Vagina (tissue), 2 donors: ENCODE measurements at regions not wholly inside any gene's neighbourhood (a gene's known extent, or its start where the extent isn't known, plus 50 kb on each side); places are given as distances from the start of the nearest gene placed in this dataset.

Source experiments
- DNase-seq, 2 donors: peaks; one replicate each; pipeline ENCODE4 v3.0.0-alpha.2; 2017; ENCODE audit errors: extremely low spot score in 2 of 2
- H3K27ac ChIP-seq: fragments of 200-600 bp; sonication (generic); one replicate; pipeline ENCODE4 v1.5.1; 2019
- H3K27me3 ChIP-seq: fragments of 200-600 bp; sonication (generic); one replicate; pipeline ENCODE4 v1.5.1; 2019
- H3K36me3 ChIP-seq, 2 donors: fragments of 200-600 bp; sonication (generic); one replicate each; pipeline ENCODE4 v1.5.1; 2017 to 2019
- H3K4me1 ChIP-seq: fragments of 200-600 bp; sonication (generic); one replicate; pipeline ENCODE4 v1.5.1; 2019
- H3K4me3 ChIP-seq, 2 donors: fragments of 200-600 bp; sonication (generic); 1 replicate in 1 of 2; 2 replicates in 1 of 2; pipeline ENCODE4 v1.5.1; 2016 to 2019
- H3K9me3 ChIP-seq: fragments of 200-600 bp; sonication (generic); one replicate; pipeline ENCODE4 v1.5.1; 2019
- POLR2A ChIP-seq, 2 donors: fragments of 450-650 bp; IDR thresholded peaks; one replicate each; pipeline ENCODE4 v1.6.1; 2017; ENCODE audit warnings: antibody characterized with exemption in 2 of 2, mild to moderate bottlenecking in 2 of 2, moderate library complexity in 2 of 2
- POLR2AphosphoS5 ChIP-seq, 2 donors: sonication (generic); formaldehyde crosslinking; IDR thresholded peaks; one replicate each; pipeline ENCODE4 v1.9.0; 2017; ENCODE audit warnings: antibody characterized with exemption in 2 of 2, mild to moderate bottlenecking in 2 of 2, low read depth in 1 of 2; ENCODE audit not compliant: insufficient read depth in 1 of 2
- intact Hi-C: fragments of 100-400 bp; cut with DNase I; formaldehyde crosslinking; loops from one replicate; pipeline ENCODE4 v1.15.1; 2023
- TF ChIP-seq, protein P1 (sequence below), 3 experiments: fragments of 450-650 bp in 2 of 3; fragments of 200-600 bp in 1 of 3; sonication (generic) in 1 of 3; IDR thresholded peaks; one replicate each; pipeline ENCODE4 v1.5.1; 2017 to 2019; ENCODE audit warnings: antibody characterized with exemption in 3 of 3, mild to moderate bottlenecking in 2 of 3, moderate library complexity in 2 of 3

DNA sequence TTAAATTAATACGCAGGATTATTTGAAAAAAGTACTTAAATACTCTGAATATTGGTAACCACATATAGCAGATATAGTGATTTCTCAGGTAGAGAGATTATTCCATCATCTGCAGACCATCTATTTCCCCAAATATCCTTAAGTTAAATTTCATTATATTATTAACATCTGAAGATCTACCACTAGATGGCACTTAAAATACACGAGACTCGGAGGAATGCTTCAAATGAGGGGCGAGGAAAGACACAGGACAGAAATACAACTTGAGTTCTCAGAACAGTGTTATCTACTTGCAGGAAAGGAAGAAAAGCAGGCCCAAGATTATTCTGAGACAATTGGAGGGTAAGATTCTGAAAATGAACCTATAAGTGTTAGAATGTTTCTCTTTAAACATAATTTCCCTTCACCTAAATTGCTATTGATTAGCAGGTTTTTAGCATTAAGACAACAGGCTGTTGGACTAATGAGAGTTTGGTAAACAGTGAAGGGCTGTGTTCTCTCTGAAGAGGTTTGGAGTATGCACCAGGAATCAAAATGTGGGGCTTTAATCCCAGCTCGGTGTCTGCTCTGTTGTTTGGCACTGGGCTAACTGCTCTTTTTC is 76.9 kb upstream of the GCFC2 start:
- no peaks in the 10 kb centered on the region for H3K9me3 ChIP-seq
- TF ChIP-seq POLR2A (IDR thresholded peaks at IDR 0.05) (no peak), POLR2AphosphoS5 (IDR thresholded peaks at IDR 0.05; ENCODE audit: insufficient read depth in 1 of 2, low read depth in 1 of 2) (no peak)
- TF ChIP-seq, protein P1, sequence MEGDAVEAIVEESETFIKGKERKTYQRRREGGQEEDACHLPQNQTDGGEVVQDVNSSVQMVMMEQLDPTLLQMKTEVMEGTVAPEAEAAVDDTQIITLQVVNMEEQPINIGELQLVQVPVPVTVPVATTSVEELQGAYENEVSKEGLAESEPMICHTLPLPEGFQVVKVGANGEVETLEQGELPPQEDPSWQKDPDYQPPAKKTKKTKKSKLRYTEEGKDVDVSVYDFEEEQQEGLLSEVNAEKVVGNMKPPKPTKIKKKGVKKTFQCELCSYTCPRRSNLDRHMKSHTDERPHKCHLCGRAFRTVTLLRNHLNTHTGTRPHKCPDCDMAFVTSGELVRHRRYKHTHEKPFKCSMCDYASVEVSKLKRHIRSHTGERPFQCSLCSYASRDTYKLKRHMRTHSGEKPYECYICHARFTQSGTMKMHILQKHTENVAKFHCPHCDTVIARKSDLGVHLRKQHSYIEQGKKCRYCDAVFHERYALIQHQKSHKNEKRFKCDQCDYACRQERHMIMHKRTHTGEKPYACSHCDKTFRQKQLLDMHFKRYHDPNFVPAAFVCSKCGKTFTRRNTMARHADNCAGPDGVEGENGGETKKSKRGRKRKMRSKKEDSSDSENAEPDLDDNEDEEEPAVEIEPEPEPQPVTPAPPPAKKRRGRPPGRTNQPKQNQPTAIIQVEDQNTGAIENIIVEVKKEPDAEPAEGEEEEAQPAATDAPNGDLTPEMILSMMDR (IDR thresholded peaks at IDR 0.05): peak; percentile 27 to 48 (median 35)
- intact Hi-C loops: no loop called here

DNA sequence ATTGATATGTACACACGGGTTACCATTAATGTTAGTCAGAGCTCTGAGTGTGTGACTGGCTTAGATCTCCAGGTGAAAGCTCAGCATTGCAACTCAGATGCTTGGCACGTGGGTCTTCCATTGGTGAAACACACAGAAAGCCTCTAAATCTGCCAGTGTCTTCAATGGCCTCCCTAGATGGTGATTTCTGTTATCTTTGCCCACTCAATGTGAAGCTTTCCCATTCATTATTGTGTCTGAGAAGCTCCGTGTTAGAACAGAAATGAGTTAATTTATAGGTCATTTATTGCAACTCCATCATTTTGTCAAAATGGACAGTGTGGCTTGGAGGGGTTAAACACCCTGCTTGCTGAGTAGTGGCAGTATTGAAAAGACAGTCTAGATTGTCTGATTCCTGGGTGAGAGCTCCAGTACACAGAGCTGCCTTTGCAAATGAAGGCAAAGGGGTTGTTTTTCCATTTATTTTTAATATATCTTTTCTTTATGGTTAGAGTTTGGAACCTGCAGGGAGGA is 64.7 kb upstream of the GCFC2 start:
- no peak for DNase-seq
- no peak overlapping the region for H3K4me3 ChIP-seq
- H3K9me3 ChIP-seq: no peaks in the 10 kb centered on the region
- no peaks in the 10 kb centered on the region for H3K36me3 ChIP-seq
- no peak overlapping the region for H3K27ac ChIP-seq
- no peaks in the 10 kb centered on the region for H3K27me3 ChIP-seq
- H3K4me1 ChIP-seq: no peaks in the 10 kb centered on the region
- intact Hi-C loops: no loop called here
- TF ChIP-seq POLR2AphosphoS5 (IDR thresholded peaks at IDR 0.05; ENCODE audit: insufficient read depth in 1 of 2, low read depth in 1 of 2) (no peak), POLR2A (IDR thresholded peaks at IDR 0.05) (no peak)
- TF ChIP-seq, protein P1 (IDR thresholded peaks at IDR 0.05): no peak

More for the DNA sequence above, 76.9 kb upstream of the GCFC2 start:
- H3K4me1 ChIP-seq: no peaks in the 10 kb centered on the region
- no peak overlapping the region for H3K4me3 ChIP-seq
- no peaks in the 10 kb centered on the region for H3K36me3 ChIP-seq
- no peak for DNase-seq
- no peak overlapping the region for H3K27ac ChIP-seq
- no peaks in the 10 kb centered on the region for H3K27me3 ChIP-seq

GRCh38 chr2:75772908-75773630 is 62.4 kb upstream of the GCFC2 start:
- Histone ChIP-seq H3K4me1 (no peaks in the 10 kb centered on the region), H3K9me3 (no peaks in the 10 kb centered on the region), H3K27ac (no peak overlapping the region), H3K36me3 (no peaks in the 10 kb centered on the region), H3K27me3 (no peaks in the 10 kb centered on the region), H3K4me3 (no peak overlapping the region)
- TF ChIP-seq POLR2AphosphoS5 (IDR thresholded peaks at IDR 0.05; ENCODE audit: insufficient read depth in 1 of 2, low read depth in 1 of 2) (no peak), POLR2A (IDR thresholded peaks at IDR 0.05) (no peak)
- TF ChIP-seq, protein P1 (IDR thresholded peaks at IDR 0.05): no peak
- DNase-seq: no peak
- intact Hi-C loops: no loop called here

GRCh38 chr2:75765798-75766197 is 55.1 kb upstream of the GCFC2 start:
- DNase-seq: no peak
- Histone ChIP-seq H3K4me3 (no peak overlapping the region), H3K27ac (no peak overlapping the region), H3K27me3 (no peaks in the 10 kb centered on the region), H3K36me3 (no peaks in the 10 kb centered on the region), H3K4me1 (no peaks in the 10 kb centered on the region), H3K9me3 (no peaks in the 10 kb centered on the region)
- no peak for TF ChIP-seq POLR2A (IDR thresholded peaks at IDR 0.05)
- no peak for TF ChIP-seq POLR2AphosphoS5 (IDR thresholded peaks at IDR 0.05; ENCODE audit: insufficient read depth in 1 of 2, low read depth in 1 of 2)
- TF ChIP-seq, protein P1 (IDR thresholded peaks at IDR 0.05): no peak
- intact Hi-C loops: no loop called here

- H3K4me3 ChIP-seq: no peak overlapping the region
- H3K36me3 ChIP-seq: no peaks in the 10 kb centered on the region
- no peak overlapping the region for H3K27ac ChIP-seq
- H3K9me3 ChIP-seq: no peaks in the 10 kb centered on the region
- intact Hi-C loops: no loop called here
- TF ChIP-seq POLR2AphosphoS5 (IDR thresholded peaks at IDR 0.05; ENCODE audit: insufficient read depth in 1 of 2, low read depth in 1 of 2) (no peak), POLR2A (IDR thresholded peaks at IDR 0.05) (no peak)
- TF ChIP-seq, protein P1 (IDR thresholded peaks at IDR 0.05): no peak
- no peak for DNase-seq
- H3K27me3 ChIP-seq: no peaks in the 10 kb centered on the region
- H3K4me1 ChIP-seq: no peaks in the 10 kb centered on the region
Measured at GRCh38 chr2:75764611-75765010, 53.9 kb upstream of the GCFC2 start.
